ENCODE measurements at regions not wholly inside any gene's neighbourhood (a gene's known extent, or its start where the extent isn't known, plus 50 kb on each side); places are given as distances from the start of the nearest gene placed in this dataset.

DNA sequence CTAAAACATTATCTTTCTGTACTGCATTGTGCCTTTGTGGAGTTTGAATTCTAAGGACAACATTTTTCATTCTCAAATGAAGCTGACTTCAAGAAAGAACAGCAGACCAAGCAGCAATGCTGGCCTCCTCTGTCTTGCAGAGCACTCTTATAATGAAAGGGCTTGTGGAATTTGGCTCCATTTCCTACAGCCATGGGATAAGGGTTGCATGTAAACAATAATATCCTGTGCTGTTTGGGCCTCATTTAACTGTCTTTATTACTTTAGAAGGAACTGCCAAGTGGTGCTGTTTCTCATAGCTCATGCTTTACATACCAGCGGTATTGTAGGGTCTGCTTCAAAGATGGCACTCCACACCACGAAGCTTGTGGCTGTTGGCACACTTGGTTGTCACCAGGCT, 111.4 kb upstream of the EOLA2 start:
- Histone ChIP-seq H3K4me3 (ENCODE audit: low read length) (no peak overlapping the region), H3K27ac (ENCODE audit: low read length) (no peak overlapping the region), H3K4me2 (ENCODE audit: low read length) (no peak overlapping the region), H3F3A (ENCODE audit: low read length, unreplicated experiment) (no peaks in the 10 kb centered on the region), H3K4me1 (ENCODE audit: insufficient read depth, low read length) (peaks cover 30% of the 10 kb centered on the region), H3K9ac (ENCODE audit: low read length) (no peak overlapping the region), H2AFZ (ENCODE audit: low read length) (no peak overlapping the region), H3K27me3 (ENCODE audit: low read length) (no peaks in the 10 kb centered on the region), H4K20me1 (ENCODE audit: low read length) (no peaks in the 10 kb centered on the region), H3K79me2 (ENCODE audit: low read length) (no peaks in the 10 kb centered on the region), H3K9me2 (replicated peaks; ENCODE audit: low read length) (no peaks in the 10 kb centered on the region), H3K36me3 (ENCODE audit: low read depth, low read length) (no peaks in the 10 kb centered on the region), H3K9me3 (ENCODE audit: low read length) (no peaks in the 10 kb centered on the region)
- DNase-seq = no peak
- no peak; the same call in 1 of the 2 replicates for ATAC-seq
- no TSS peak for BruUV-seq (replicated peaks)
- intact Hi-C loops (cut with micrococcal nuclease) = loop anchor here (10.0 kb wide), 1 partner anchor 435 kb away; no protein-coding TSS in a partner anchor
- ChIA-PET POLR2A (ENCODE audit: unreplicated experiment) (no interaction called here), CTCF (interaction anchor here (0.6 to 0.8 kb wide), 2 partner anchors 34 to 78 kb away, joined by 3 read pairs; no protein-coding TSS in a partner anchor)
- TF ChIP-seq EZH2 (IDR thresholded peaks at IDR 0.05; ENCODE audit: low read length, unreplicated experiment) = no peak

DNA sequence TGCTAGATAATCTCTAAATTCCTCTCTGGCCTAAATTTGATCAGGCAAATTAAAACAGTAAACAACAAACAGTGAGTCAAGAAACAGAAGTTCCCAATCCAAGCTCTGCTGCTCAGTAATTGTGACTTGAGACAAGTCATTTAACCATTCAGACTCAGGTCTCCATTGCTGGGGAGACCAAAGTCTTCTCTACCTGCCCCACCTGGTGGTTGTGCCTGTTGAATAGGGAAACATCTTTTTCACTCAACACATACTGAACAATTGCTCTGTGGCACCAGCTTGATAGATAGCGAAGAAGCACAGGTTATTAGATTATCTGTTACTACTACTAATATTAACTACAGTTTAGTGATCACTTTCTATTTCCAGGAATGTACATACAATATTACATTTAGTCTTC, 112.1 kb upstream of the EOLA2 start:
- no peak overlapping the region for H2AFZ ChIP-seq (ENCODE audit: low read length)
- ChIA-PET POLR2A (ENCODE audit: unreplicated experiment) (no interaction called here), CTCF (interaction anchor here (0.8 kb wide), 1 partner anchor 34 kb away, joined by 3 read pairs; no protein-coding TSS in a partner anchor)
- no peaks in the 10 kb centered on the region for H4K20me1 ChIP-seq (ENCODE audit: low read length)
- no peaks in the 10 kb centered on the region for H3K9me3 ChIP-seq (ENCODE audit: low read length)
- no peaks in the 10 kb centered on the region for H3K27me3 ChIP-seq (ENCODE audit: low read length)
- H3K27ac ChIP-seq (ENCODE audit: low read length) = peak overlapping the region; percentile 88
- H3F3A ChIP-seq (ENCODE audit: low read length, unreplicated experiment) = no peaks in the 10 kb centered on the region
- BruUV-seq (replicated peaks) = no TSS peak
- H3K4me3 ChIP-seq (ENCODE audit: low read length) = no peak overlapping the region
- TF ChIP-seq EZH2 (IDR thresholded peaks at IDR 0.05; ENCODE audit: low read length, unreplicated experiment) = no peak
- TF ChIP-seq EZH2phosphoT487 (IDR thresholded peaks at IDR 0.05; ENCODE audit: borderline replicate concordance, low read length) = no peak
- TF ChIP-seq, protein P1, sequence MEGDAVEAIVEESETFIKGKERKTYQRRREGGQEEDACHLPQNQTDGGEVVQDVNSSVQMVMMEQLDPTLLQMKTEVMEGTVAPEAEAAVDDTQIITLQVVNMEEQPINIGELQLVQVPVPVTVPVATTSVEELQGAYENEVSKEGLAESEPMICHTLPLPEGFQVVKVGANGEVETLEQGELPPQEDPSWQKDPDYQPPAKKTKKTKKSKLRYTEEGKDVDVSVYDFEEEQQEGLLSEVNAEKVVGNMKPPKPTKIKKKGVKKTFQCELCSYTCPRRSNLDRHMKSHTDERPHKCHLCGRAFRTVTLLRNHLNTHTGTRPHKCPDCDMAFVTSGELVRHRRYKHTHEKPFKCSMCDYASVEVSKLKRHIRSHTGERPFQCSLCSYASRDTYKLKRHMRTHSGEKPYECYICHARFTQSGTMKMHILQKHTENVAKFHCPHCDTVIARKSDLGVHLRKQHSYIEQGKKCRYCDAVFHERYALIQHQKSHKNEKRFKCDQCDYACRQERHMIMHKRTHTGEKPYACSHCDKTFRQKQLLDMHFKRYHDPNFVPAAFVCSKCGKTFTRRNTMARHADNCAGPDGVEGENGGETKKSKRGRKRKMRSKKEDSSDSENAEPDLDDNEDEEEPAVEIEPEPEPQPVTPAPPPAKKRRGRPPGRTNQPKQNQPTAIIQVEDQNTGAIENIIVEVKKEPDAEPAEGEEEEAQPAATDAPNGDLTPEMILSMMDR (conservative IDR thresholded peaks at IDR 0.05; ENCODE audit: low read depth, low read length) = peak; percentile 44
- H3K79me2 ChIP-seq (ENCODE audit: low read length) = no peaks in the 10 kb centered on the region
- ATAC-seq (no peak; the same call in none of the 2 replicates), DNase-seq (peak; percentile 14)
- intact Hi-C loops (cut with micrococcal nuclease) = loop anchor here (10.0 kb wide), 1 partner anchor 434 kb away; no protein-coding TSS in a partner anchor
- H3K9ac ChIP-seq (ENCODE audit: low read length) = peak overlapping the region; percentile 26; the same call in 1 of the 2 replicates
- no peaks in the 10 kb centered on the region for H3K36me3 ChIP-seq (ENCODE audit: low read depth, low read length)
- H3K9me2 ChIP-seq (replicated peaks; ENCODE audit: low read length) = no peaks in the 10 kb centered on the region
- H3K4me1 ChIP-seq (ENCODE audit: insufficient read depth, low read length) = peaks cover 30% of the 10 kb centered on the region
- peak overlapping the region; percentile 52; the same call in 1 of the 2 replicates for H3K4me2 ChIP-seq (ENCODE audit: low read length)

DNA sequence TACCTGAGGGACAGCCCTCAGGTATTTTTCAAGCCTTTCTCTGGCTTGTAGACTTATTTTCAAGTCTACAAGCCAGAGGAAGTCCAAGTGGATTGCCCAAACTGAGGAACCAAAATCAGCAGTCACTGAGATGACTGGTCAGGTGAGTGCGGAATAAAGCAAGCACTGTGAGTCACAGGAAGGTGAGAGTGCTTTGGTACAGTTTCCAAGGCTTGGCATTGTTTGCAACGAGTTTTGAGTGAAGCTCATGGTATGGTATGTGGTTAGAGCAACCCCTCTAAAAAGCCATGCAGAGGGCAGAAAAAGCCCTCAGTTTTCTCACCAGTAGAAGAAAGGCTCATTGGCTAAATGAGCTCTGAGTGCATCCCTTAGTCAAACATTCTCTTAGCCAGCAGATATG, 112.8 kb upstream of the EOLA2 start:
- Histone ChIP-seq H3K36me3 (ENCODE audit: low read depth, low read length) (no peaks in the 10 kb centered on the region), H3K4me3 (ENCODE audit: low read length) (no peak overlapping the region), H3F3A (ENCODE audit: low read length, unreplicated experiment) (no peaks in the 10 kb centered on the region), H4K20me1 (ENCODE audit: low read length) (no peaks in the 10 kb centered on the region), H3K9ac (ENCODE audit: low read length) (peak overlapping the region; percentile 34; the same call in 1 of the 2 replicates), H3K9me3 (ENCODE audit: low read length) (no peaks in the 10 kb centered on the region), H3K4me2 (ENCODE audit: low read length) (peak overlapping the region; percentile 52), H3K9me2 (replicated peaks; ENCODE audit: low read length) (no peaks in the 10 kb centered on the region), H2AFZ (ENCODE audit: low read length) (no peak overlapping the region), H3K27ac (ENCODE audit: low read length) (peak overlapping the region; percentile 88), H3K4me1 (ENCODE audit: insufficient read depth, low read length) (peaks cover 30% of the 10 kb centered on the region), H3K27me3 (ENCODE audit: low read length) (no peaks in the 10 kb centered on the region), H3K79me2 (ENCODE audit: low read length) (no peaks in the 10 kb centered on the region)
- ChIA-PET POLR2A (ENCODE audit: unreplicated experiment) (interaction anchor here (1.0 kb wide), 1 partner anchor 13 kb away, joined by 3 read pairs; no protein-coding TSS in a partner anchor), CTCF (interaction anchor here (1.0 kb wide), 1 partner anchor 113 kb away, joined by 3 read pairs; the partner anchor contains the start of gene EOLA2)
- peak; percentile 96 for ATAC-seq
- intact Hi-C loops (cut with micrococcal nuclease) = loop anchor here (10.0 kb wide), 1 partner anchor 434 kb away; no protein-coding TSS in a partner anchor
- BruUV-seq (replicated peaks) = no TSS peak
- TF ChIP-seq, protein P1 (conservative IDR thresholded peaks at IDR 0.05; ENCODE audit: low read depth, low read length) = no peak
- TF ChIP-seq EZH2phosphoT487 (IDR thresholded peaks at IDR 0.05; ENCODE audit: borderline replicate concordance, low read length) (no peak), EZH2 (IDR thresholded peaks at IDR 0.05; ENCODE audit: low read length, unreplicated experiment) (no peak)
- DNase-seq = peak; percentile 92

Measured in PC-3 (cell line).